H1 (cell line): ENCODE measurements at regions not wholly inside any gene's neighbourhood (a gene's known extent, or its start where the extent isn't known, plus 50 kb on each side); places are given as distances from the start of the nearest gene placed in this dataset.

Experiments
- CEBPB ChIP-seq: IDR thresholded peaks from 2 replicates; pipeline ENCODE4 v1.6.1; 2012; ENCODE audit warnings: low read depth, low read length
- CHD2 ChIP-seq: IDR thresholded peaks from 2 replicates; pipeline ENCODE4 v1.6.1; 2012; ENCODE audit warnings: low read length, improper control_type of control experiment
- EP300 ChIP-seq, 2 experiments: IDR thresholded peaks; 1 replicate in 1 of 2; 2 replicates in 1 of 2; pipeline ENCODE4 v1.6.1; 2011 to 2012; ENCODE audit warnings: low read depth in 2 of 2, low read length in 2 of 2, mild to moderate bottlenecking in 2 of 2, borderline replicate concordance in 1 of 2, inconsistent platforms in 1 of 2, moderate library complexity in 1 of 2
- MAFK ChIP-seq: IDR thresholded peaks from 2 replicates; pipeline ENCODE4 v1.6.1; 2012; ENCODE audit warnings: low read depth, mild to moderate bottlenecking, improper control_type of control experiment, low read length
- POLR2A ChIP-seq, 2 experiments: IDR thresholded peaks; 1 replicate in 1 of 2; 2 replicates in 1 of 2; pipeline ENCODE4 v1.6.1; 2011; ENCODE audit warnings: low read depth in 2 of 2, low read length in 2 of 2, mild to moderate bottlenecking in 2 of 2; ENCODE audit errors: control extremely low read depth in 1 of 2
- POLR2AphosphoS5 ChIP-seq: IDR thresholded peaks from 2 replicates; pipeline ENCODE4 v1.6.1; 2011; ENCODE audit warnings: low read depth, low read length
- RAD21 ChIP-seq, 2 experiments: IDR thresholded peaks in 1 of 2; conservative IDR thresholded peaks in 1 of 2; 2 replicates each; pipeline ENCODE4 v1.6.1; 2011; ENCODE audit warnings: low read depth in 2 of 2, low read length in 2 of 2, improper control_type of control experiment in 1 of 2, inconsistent platforms in 1 of 2, mild to moderate bottlenecking in 1 of 2, moderate library complexity in 1 of 2
- RNF2 ChIP-seq: fragments of 200-900, 300-1000 bp; sonication (generic); IDR thresholded peaks from 2 replicates; pipeline ENCODE4 v1.7.1; 2016; ENCODE audit warnings: borderline replicate concordance, low read depth, mild to moderate bottlenecking, antibody characterized with exemption, low read length; ENCODE audit not compliant: poor library complexity, severe bottlenecking; ENCODE audit errors: missing control alignments
- SP1 ChIP-seq: IDR thresholded peaks from 2 replicates; pipeline ENCODE4 v1.6.1; 2011; ENCODE audit warnings: low read depth, low read length
- TAF1 ChIP-seq: IDR thresholded peaks from 2 replicates; pipeline ENCODE4 v1.6.1; 2011; ENCODE audit warnings: mild to moderate bottlenecking, low read depth, low read length
- TF ChIP-seq, protein P1 (sequence below), 3 experiments: IDR thresholded peaks; 1 replicate in 2 of 3; 2 replicates in 1 of 3; pipeline versions ENCODE4 v1.5.1 to v1.6.1; 2011; ENCODE audit warnings: low read length in 3 of 3, mild to moderate bottlenecking in 3 of 3, inconsistent platforms in 2 of 3, low read depth in 1 of 3, moderate library complexity in 1 of 3; ENCODE audit not compliant: insufficient read depth in 1 of 3; ENCODE audit errors: control extremely low read depth in 1 of 3
- TF ChIP-seq, protein P2 (sequence below): fragments of 300-600 bp; sonication (generic); IDR thresholded peaks from 2 replicates; pipeline ENCODE4 v1.7.1; 2012; ENCODE audit warnings: low read length, moderate library complexity, mild to moderate bottlenecking, inconsistent platforms; ENCODE audit not compliant: insufficient replicate concordance
- TF ChIP-seq, protein P3 (sequence below): IDR thresholded peaks from 2 replicates; pipeline ENCODE4 v1.6.1; 2011; ENCODE audit warnings: low read depth, mild to moderate bottlenecking, low read length; ENCODE audit not compliant: insufficient read depth

DNA sequence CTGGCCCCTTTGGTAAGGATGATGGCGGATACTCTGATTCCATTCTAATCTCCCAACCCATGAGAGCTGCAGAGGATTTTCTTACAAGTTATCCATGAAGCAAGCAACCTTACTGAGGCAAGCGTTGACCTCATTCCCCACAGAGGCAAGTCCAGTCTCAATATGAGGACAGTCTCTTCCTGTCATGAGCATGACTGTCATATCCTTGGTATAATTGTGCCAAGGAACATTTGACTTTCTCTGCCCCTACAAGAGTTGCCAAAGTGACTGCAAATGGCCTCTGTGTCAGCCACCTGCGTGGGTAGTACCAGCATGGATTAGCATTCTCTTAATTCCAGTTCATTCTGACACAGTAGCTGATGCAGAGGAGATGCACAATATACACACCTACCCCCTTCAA is 71.2 kb upstream of the TMEM158 start:
- TF ChIP-seq MAFK, result no peak
- TF ChIP-seq SP1, result no peak
- TF ChIP-seq, protein P1, sequence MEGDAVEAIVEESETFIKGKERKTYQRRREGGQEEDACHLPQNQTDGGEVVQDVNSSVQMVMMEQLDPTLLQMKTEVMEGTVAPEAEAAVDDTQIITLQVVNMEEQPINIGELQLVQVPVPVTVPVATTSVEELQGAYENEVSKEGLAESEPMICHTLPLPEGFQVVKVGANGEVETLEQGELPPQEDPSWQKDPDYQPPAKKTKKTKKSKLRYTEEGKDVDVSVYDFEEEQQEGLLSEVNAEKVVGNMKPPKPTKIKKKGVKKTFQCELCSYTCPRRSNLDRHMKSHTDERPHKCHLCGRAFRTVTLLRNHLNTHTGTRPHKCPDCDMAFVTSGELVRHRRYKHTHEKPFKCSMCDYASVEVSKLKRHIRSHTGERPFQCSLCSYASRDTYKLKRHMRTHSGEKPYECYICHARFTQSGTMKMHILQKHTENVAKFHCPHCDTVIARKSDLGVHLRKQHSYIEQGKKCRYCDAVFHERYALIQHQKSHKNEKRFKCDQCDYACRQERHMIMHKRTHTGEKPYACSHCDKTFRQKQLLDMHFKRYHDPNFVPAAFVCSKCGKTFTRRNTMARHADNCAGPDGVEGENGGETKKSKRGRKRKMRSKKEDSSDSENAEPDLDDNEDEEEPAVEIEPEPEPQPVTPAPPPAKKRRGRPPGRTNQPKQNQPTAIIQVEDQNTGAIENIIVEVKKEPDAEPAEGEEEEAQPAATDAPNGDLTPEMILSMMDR (IDR thresholded peaks at IDR 0.05; ENCODE audit: control extremely low read depth in 1 of 3, insufficient read depth in 1 of 3, low read depth in 1 of 3, low read length in 3 of 3), result no peak
- TF ChIP-seq POLR2A (IDR thresholded peaks at IDR 0.05; ENCODE audit: control extremely low read depth in 1 of 2, low read depth in 2 of 2, low read length in 2 of 2), result no peak
- TF ChIP-seq, protein P2, sequence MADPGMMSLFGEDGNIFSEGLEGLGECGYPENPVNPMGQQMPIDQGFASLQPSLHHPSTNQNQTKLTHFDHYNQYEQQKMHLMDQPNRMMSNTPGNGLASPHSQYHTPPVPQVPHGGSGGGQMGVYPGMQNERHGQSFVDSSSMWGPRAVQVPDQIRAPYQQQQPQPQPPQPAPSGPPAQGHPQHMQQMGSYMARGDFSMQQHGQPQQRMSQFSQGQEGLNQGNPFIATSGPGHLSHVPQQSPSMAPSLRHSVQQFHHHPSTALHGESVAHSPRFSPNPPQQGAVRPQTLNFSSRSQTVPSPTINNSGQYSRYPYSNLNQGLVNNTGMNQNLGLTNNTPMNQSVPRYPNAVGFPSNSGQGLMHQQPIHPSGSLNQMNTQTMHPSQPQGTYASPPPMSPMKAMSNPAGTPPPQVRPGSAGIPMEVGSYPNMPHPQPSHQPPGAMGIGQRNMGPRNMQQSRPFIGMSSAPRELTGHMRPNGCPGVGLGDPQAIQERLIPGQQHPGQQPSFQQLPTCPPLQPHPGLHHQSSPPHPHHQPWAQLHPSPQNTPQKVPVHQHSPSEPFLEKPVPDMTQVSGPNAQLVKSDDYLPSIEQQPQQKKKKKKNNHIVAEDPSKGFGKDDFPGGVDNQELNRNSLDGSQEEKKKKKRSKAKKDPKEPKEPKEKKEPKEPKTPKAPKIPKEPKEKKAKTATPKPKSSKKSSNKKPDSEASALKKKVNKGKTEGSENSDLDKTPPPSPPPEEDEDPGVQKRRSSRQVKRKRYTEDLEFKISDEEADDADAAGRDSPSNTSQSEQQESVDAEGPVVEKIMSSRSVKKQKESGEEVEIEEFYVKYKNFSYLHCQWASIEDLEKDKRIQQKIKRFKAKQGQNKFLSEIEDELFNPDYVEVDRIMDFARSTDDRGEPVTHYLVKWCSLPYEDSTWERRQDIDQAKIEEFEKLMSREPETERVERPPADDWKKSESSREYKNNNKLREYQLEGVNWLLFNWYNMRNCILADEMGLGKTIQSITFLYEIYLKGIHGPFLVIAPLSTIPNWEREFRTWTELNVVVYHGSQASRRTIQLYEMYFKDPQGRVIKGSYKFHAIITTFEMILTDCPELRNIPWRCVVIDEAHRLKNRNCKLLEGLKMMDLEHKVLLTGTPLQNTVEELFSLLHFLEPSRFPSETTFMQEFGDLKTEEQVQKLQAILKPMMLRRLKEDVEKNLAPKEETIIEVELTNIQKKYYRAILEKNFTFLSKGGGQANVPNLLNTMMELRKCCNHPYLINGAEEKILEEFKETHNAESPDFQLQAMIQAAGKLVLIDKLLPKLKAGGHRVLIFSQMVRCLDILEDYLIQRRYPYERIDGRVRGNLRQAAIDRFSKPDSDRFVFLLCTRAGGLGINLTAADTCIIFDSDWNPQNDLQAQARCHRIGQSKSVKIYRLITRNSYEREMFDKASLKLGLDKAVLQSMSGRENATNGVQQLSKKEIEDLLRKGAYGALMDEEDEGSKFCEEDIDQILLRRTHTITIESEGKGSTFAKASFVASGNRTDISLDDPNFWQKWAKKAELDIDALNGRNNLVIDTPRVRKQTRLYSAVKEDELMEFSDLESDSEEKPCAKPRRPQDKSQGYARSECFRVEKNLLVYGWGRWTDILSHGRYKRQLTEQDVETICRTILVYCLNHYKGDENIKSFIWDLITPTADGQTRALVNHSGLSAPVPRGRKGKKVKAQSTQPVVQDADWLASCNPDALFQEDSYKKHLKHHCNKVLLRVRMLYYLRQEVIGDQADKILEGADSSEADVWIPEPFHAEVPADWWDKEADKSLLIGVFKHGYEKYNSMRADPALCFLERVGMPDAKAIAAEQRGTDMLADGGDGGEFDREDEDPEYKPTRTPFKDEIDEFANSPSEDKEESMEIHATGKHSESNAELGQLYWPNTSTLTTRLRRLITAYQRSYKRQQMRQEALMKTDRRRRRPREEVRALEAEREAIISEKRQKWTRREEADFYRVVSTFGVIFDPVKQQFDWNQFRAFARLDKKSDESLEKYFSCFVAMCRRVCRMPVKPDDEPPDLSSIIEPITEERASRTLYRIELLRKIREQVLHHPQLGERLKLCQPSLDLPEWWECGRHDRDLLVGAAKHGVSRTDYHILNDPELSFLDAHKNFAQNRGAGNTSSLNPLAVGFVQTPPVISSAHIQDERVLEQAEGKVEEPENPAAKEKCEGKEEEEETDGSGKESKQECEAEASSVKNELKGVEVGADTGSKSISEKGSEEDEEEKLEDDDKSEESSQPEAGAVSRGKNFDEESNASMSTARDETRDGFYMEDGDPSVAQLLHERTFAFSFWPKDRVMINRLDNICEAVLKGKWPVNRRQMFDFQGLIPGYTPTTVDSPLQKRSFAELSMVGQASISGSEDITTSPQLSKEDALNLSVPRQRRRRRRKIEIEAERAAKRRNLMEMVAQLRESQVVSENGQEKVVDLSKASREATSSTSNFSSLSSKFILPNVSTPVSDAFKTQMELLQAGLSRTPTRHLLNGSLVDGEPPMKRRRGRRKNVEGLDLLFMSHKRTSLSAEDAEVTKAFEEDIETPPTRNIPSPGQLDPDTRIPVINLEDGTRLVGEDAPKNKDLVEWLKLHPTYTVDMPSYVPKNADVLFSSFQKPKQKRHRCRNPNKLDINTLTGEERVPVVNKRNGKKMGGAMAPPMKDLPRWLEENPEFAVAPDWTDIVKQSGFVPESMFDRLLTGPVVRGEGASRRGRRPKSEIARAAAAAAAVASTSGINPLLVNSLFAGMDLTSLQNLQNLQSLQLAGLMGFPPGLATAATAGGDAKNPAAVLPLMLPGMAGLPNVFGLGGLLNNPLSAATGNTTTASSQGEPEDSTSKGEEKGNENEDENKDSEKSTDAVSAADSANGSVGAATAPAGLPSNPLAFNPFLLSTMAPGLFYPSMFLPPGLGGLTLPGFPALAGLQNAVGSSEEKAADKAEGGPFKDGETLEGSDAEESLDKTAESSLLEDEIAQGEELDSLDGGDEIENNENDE, result no peak
- no peak for TF ChIP-seq RNF2
- no peak for TF ChIP-seq TAF1
- TF ChIP-seq EP300 (IDR thresholded peaks at IDR 0.05; ENCODE audit: borderline replicate concordance in 1 of 2, low read depth in 2 of 2, low read length in 2 of 2), result no peak
- no peak for TF ChIP-seq RAD21 (IDR thresholded peaks at IDR 0.05 in 1 of 2, conservative IDR thresholded peaks at IDR 0.05 in 1 of 2; ENCODE audit: low read depth in 2 of 2, low read length in 2 of 2)
- TF ChIP-seq, protein P3, sequence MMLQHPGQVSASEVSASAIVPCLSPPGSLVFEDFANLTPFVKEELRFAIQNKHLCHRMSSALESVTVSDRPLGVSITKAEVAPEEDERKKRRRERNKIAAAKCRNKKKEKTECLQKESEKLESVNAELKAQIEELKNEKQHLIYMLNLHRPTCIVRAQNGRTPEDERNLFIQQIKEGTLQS, result no peak
- no peak for TF ChIP-seq POLR2AphosphoS5
- TF ChIP-seq CHD2, result no peak
- no peak for TF ChIP-seq CEBPB
